ENCODE measurements at regions not wholly inside any gene's neighbourhood (a gene's known extent, or its start where the extent isn't known, plus 50 kb on each side); places are given as distances from the start of the nearest gene placed in this dataset.
"Not testable (repeated sequence)": the region's sequence is repeated elsewhere in the genome, so short reads cannot be mapped to it uniquely, and the experiment has no call there.

DNA sequence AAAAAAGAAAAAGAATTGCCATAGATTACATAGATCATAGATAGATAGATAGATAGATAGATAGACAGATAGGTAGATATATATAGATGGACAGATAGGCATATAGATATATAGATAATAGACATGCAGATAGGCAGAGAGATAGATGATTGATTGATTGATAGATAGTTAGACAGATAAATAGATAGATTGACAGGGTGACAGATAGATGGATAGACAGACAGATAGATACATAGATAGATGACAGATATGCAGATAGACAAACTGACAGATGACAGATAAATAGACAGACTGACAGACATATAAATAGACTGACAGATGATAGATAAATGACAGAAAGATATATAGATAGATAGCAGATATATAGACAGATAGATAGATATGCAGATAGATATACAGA lies 474.0 kb downstream of the IRS2 start:
- no peaks in the 10 kb centered on the region for H3K79me2 ChIP-seq (ENCODE audit: low read depth)
- DNase-seq = no peak
- BruUV-seq (replicated peaks) = no TSS peak
- H3K4me3 ChIP-seq = no peak overlapping the region
- no peaks in the 10 kb centered on the region for H3K36me3 ChIP-seq (ENCODE audit: low read depth)
- H3K27me3 ChIP-seq (ENCODE audit: insufficient read depth, low read depth) = no peaks in the 10 kb centered on the region
- H3K27ac ChIP-seq = no peak overlapping the region
- no peaks in the 10 kb centered on the region for H3K9me3 ChIP-seq (ENCODE audit: insufficient read depth, low read depth)
- no peak overlapping the region for H2AFZ ChIP-seq
- H3F3A ChIP-seq (ENCODE audit: insufficient read depth, low read depth) = no peaks in the 10 kb centered on the region
- no peak overlapping the region for H3K4me2 ChIP-seq
- ChIA-PET POLR2A (ENCODE audit: unreplicated experiment) (no interaction called here), CTCF (no interaction called here)
- no peaks in the 10 kb centered on the region for H4K20me1 ChIP-seq (ENCODE audit: insufficient read depth)
- H3K4me1 ChIP-seq (replicated peaks; ENCODE audit: insufficient read depth) = no peaks in the 10 kb centered on the region
- intact Hi-C loops (cut with micrococcal nuclease; ENCODE audit: unreplicated experiment) = no loop called here
- H3K9me2 ChIP-seq (ENCODE audit: insufficient read depth) = no peaks in the 10 kb centered on the region
- TF ChIP-seq, protein P1, sequence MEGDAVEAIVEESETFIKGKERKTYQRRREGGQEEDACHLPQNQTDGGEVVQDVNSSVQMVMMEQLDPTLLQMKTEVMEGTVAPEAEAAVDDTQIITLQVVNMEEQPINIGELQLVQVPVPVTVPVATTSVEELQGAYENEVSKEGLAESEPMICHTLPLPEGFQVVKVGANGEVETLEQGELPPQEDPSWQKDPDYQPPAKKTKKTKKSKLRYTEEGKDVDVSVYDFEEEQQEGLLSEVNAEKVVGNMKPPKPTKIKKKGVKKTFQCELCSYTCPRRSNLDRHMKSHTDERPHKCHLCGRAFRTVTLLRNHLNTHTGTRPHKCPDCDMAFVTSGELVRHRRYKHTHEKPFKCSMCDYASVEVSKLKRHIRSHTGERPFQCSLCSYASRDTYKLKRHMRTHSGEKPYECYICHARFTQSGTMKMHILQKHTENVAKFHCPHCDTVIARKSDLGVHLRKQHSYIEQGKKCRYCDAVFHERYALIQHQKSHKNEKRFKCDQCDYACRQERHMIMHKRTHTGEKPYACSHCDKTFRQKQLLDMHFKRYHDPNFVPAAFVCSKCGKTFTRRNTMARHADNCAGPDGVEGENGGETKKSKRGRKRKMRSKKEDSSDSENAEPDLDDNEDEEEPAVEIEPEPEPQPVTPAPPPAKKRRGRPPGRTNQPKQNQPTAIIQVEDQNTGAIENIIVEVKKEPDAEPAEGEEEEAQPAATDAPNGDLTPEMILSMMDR (conservative IDR thresholded peaks at IDR 0.05) = no peak
- TF ChIP-seq EZH2 (IDR thresholded peaks at IDR 0.05; ENCODE audit: low read depth) = no peak

DNA sequence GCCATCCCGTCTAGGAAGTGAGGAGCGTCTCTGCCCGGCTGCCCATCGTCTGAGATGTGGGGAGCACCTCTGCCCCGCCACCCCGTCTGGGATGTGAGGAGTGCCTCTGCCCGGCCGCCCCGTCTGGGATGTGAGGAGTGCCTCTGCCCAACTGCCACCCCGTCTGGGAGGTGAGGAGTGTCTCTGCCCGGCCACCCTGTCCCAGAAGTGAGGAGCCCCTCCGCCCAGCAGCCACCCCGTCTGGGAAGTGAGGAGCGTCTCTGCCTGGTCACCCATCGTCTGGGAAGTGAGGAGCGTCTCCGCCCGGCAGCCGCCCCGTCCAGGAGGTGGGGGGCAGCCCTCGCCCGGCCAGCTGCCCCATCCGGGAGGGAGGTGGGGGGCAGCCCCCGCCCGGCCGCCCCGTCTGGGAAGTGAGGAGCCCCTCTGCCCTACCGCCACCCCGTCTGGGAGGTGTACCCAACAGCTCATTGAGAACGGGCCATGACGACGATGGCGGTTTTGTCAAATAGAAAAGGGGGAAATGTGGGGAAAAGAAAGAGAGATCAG lies 474.9 kb downstream of the IRS2 start:
- not testable (repeated sequence) for BruUV-seq (replicated peaks)

DNA sequence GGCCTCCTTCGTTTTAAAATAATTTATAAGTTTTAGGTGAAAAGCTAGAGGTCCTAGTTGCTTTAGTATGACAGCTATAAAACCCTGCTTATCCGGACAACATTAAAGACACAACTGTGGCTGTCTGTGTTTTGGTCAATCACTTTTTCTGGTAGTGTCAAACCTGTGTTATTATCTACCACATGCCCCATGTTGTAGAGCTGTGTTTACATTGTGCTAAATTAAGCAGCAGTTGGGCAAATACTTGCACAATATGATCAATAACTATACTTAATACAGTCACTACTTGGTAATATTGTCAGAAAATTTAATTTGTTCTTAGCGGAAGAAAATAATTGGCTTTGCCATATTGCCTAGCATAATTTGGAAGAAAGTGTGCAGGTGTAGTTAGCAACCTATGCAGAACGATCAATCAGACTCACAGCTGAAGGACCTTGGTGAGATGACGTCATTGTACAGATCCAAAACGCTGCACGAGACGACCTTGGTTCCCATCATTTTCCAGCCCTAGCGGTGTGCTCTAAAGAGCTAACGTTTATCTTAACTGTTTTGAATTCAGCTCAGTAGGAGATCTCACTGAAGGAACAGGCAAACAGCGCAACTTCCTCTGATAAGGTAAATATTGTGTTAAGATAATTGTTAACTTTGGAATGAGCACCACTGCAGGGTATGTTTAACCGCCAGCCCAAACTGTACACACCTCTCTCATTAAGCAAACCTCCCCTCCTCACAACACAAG lies 476.6 kb downstream of the IRS2 start:
- no peaks in the 10 kb centered on the region for H3K36me3 ChIP-seq (ENCODE audit: low read depth)
- no peaks in the 10 kb centered on the region for H3K9me3 ChIP-seq (ENCODE audit: insufficient read depth, low read depth)
- no TSS peak for BruUV-seq (replicated peaks)
- no peak overlapping the region for H2AFZ ChIP-seq
- H3K79me2 ChIP-seq (ENCODE audit: low read depth) = no peaks in the 10 kb centered on the region
- no peaks in the 10 kb centered on the region for H3K27me3 ChIP-seq (ENCODE audit: insufficient read depth, low read depth)
- TF ChIP-seq, protein P1 (conservative IDR thresholded peaks at IDR 0.05) = no peak
- no peak for TF ChIP-seq EZH2 (IDR thresholded peaks at IDR 0.05; ENCODE audit: low read depth)
- H3F3A ChIP-seq (ENCODE audit: insufficient read depth, low read depth) = no peaks in the 10 kb centered on the region
- ChIA-PET CTCF (no interaction called here), POLR2A (ENCODE audit: unreplicated experiment) (interaction anchor here (0.7 kb wide), 1 partner anchor 60 kb away, joined by 4 read pairs; no protein-coding TSS in a partner anchor)
- no peaks in the 10 kb centered on the region for H4K20me1 ChIP-seq (ENCODE audit: insufficient read depth)
- no peak overlapping the region for H3K4me2 ChIP-seq
- no peaks in the 10 kb centered on the region for H3K4me1 ChIP-seq (replicated peaks; ENCODE audit: insufficient read depth)
- intact Hi-C loops (cut with micrococcal nuclease; ENCODE audit: unreplicated experiment) = no loop called here
- no peaks in the 10 kb centered on the region for H3K9me2 ChIP-seq (ENCODE audit: insufficient read depth)
- H3K27ac ChIP-seq = no peak overlapping the region
- no peak for DNase-seq
- H3K4me3 ChIP-seq = no peak overlapping the region

More for the DNA sequence above, 474.9 kb downstream of the IRS2 start:
- H3K27ac ChIP-seq; H3K4me2 ChIP-seq; H3K9me2 ChIP-seq (ENCODE audit: insufficient read depth); H4K20me1 ChIP-seq (ENCODE audit: insufficient read depth); H3F3A ChIP-seq (ENCODE audit: insufficient read depth, low read depth); H3K9me3 ChIP-seq (ENCODE audit: insufficient read depth, low read depth); intact Hi-C loops (cut with micrococcal nuclease; ENCODE audit: unreplicated experiment); H2AFZ ChIP-seq; DNase-seq; CTCF ChIA-PET; POLR2A ChIA-PET (ENCODE audit: unreplicated experiment); H3K27me3 ChIP-seq (ENCODE audit: insufficient read depth, low read depth); H3K36me3 ChIP-seq (ENCODE audit: low read depth); H3K4me3 ChIP-seq; H3K4me1 ChIP-seq (replicated peaks; ENCODE audit: insufficient read depth); H3K79me2 ChIP-seq (ENCODE audit: low read depth): not testable (repeated sequence)
